Left cardiac atrium (tissue), 4 donors: ENCODE measurements at regions not wholly inside any gene's neighbourhood (a gene's known extent, or its start where the extent isn't known, plus 50 kb on each side); places are given as distances from the start of the nearest gene placed in this dataset.

Source experiments
- ATAC-seq, 2 donors: fragments of 200-7000 bp; cut with Tn5 transposase; one replicate each; pipeline ENCODE4 v1.9.1; 2020; ENCODE audit warnings: mild to moderate bottlenecking in 2 of 2, moderate library complexity in 2 of 2
- DNase-seq: peaks from one replicate; pipeline ENCODE4 v3.0.0-alpha.2; 2020
- intact Hi-C, 2 donors: fragments of 100-400 bp; cut with DNase I; formaldehyde crosslinking; loops; one replicate each; pipeline versions ENCODE4 v1.14.1 to v1.15.1; 2022 to 2023
- donor health status: DM: no; HTN: yes; CAD: no.
- donor health status: DM: no; HTN: yes; CAD: no; lungs with severe emphysema.
- donor health status: DM: yes; HTN: yes; CAD: no.
- donor health status: Dilated cardiomyopathy.

- DNase-seq, result no peak
- intact Hi-C loops, result no loop called here
- ATAC-seq, result no peak
Measured at GRCh38 chr9:22363421-22363887, 83.2 kb upstream of the DMRTA1 start.

DNA sequence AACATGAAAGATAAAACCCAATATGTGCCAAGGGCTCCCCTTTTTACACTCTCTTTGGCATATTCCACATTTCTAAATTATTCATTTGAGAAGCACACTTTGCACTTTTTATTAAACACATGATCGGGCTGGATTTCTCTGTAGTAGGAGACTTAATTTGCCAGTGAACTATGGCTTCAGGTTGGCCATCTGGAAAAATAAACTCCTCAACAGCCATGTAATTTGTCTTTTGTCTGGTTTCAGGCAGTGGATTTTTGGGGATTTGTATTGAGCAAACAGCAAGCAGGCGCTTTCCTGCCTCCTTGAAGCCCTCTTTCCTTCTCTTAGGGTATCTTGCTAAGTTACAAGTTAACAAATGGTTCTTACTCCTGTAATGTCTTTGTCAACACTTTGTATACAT, 73.0 kb upstream of the DMRTA1 start:
- no peak for ATAC-seq
- no peak for DNase-seq
- intact Hi-C loops, result no loop called here

DNA sequence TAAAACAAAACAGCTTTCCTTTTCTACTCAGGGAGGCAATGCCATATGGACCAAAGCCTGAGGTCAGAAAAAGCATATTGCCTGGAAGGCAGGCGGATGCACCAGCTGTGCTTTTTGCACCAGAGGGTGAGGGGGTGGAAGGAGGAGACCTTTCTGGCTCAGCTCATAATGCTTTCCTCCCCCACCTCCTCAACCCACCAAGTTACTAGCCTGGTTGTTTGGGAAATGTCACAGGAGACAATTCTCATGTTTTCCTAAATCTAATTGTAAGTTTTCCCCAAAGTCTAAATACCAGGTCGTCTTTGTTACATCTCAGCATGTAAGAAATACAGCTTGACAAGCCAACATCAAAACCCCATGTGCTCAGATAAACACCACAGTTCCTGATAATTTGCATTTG, 72.6 kb upstream of the DMRTA1 start:
- ATAC-seq (no peak), DNase-seq (no peak)
- intact Hi-C loops, result no loop called here

DNA sequence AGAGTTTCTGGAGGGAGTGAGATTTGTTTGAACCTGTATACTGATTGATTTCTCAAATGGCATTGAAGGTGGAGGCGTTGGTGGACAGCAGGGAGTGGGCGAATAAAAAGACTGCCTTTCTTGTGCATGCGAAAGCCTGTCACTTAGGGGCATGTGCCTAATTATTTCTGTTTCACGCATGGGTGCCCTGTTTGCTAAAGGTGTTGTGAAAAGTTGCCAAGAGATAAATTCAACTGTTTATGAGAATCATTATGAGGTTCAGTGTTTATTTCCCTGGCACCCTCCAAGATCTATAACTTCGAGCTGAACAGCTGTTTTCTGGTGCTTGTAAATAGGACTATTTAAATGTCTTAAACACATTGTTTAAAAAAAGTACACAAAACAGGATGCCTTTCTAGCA, 67.4 kb upstream of the DMRTA1 start:
- ATAC-seq (no peak), DNase-seq (no peak)
- intact Hi-C loops, result no loop called here

DNA sequence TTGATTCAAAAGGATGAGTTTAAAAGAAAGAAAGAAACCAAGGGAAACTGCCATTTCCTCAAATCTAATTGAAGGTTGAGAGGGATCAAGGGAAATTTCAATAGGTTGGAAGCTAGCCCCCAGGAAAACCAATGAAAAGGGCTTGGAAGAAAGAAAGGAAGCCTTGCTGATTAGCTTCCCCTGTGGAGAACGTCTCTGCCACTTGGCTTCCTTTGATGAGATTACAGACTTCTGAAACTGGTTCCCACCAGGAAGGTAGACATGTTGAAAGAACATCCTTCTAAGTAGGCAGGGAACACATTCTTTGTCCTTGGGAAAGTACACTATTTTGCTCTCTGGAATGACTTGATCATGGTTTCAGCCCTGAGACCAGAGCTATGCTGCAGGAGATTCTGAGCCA, 65.5 kb upstream of the DMRTA1 start:
- DNase-seq (no peak), ATAC-seq (no peak)
- intact Hi-C loops, result no loop called here

DNA sequence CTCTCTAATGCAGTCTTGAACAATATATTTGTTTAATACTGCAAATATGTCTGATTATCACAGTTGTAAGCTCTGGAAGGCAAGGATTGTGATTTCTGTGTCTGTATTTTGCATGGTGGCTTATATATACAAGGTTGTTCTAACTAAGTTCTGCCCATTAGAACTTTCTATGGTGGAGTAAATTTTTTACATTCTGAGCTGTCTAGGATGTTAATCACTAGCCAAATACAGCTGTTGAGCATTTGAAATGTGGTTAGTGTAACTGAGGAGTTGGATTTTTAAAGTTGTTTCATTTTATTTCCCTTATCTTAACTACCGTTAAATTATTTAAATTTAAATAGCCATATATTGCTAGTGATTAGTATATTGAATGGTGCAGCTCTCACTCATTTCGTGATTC, 64.3 kb upstream of the DMRTA1 start:
- DNase-seq (no peak), ATAC-seq (no peak)
- intact Hi-C loops, result no loop called here

DNA sequence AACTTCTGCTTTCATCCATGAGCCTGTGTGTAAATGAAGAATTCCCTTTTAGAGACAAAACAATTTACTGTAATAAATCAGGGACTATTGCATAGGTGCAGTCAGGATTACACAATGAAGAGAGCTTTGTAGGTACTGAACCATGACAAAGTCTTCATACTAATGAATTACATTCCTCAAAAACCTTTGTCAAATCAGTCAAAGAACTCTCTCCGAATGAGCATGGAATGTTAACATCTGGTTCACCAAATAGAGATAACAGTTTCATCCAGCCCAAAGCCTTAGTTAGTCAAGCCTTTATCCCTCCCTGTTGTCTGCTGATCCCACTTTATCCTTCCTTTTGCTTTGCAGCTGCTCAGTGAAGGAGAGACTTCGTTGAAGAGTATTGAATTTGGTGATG, 62.9 kb upstream of the DMRTA1 start:
- no peak for DNase-seq
- intact Hi-C loops, result no loop called here
- ATAC-seq, result no peak

- ATAC-seq (no peak), DNase-seq (no peak)
- intact Hi-C loops, result no loop called here
Measured at GRCh38 chr9:22389271-22389670, 57.4 kb upstream of the DMRTA1 start.

DNA sequence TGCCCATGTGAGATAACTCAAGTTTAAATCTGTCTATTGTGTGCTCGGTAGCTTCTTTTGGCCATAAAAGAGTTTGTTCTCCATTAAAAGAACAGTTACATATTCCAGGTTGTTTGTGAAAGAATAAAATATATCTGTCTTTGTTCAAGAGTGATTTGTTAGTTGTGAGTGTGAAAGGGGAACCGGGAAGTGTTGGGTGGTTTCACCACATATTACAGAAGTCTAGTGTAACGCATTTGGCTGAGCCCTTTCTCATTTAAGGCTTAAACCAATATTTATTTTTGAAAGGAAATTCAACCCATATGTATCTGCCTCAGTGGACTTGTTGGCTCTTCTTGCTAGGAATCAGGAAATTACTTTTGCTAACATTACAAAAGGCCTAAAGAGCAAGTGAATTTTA, 54.1 kb upstream of the DMRTA1 start:
- intact Hi-C loops, result no loop called here
- DNase-seq (no peak), ATAC-seq (no peak)

DNA sequence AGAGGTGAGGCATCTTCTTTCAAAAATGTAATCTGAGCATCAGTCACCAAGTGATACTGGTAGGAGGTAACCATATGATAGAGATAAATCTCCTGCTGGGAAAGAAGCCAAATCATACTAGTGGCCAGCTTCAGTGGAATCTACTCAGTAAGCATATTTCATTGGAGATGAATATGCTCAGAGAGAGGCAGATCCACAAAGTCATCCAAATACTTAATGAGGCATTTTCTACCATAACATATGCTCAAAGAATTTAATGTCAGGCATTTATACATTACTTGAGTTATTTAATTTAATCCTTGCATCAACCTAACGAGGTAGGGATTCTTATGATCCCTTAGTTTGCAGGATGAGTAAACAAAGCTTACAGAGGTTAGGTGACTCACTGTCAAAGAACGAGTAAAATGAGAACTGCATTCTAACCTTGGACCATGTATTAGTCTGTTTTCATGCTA, 50.9 kb upstream of the DMRTA1 start:
- DNase-seq (no peak), ATAC-seq (no peak)
- intact Hi-C loops, result no loop called here
